SK-N-SH treated with all-trans-retinoic acid at 6 μM for 48 hours (cell line): ENCODE measurements at regions not wholly inside any gene's neighbourhood (a gene's known extent, or its start where the extent isn't known, plus 50 kb on each side); places are given as distances from the start of the nearest gene placed in this dataset.

ENCODE experiments used
- ATAC-seq: fragments of 200-7000 bp; cut with Tn5 transposase; 3 replicates; pipeline ENCODE4 v1.9.1; 2020; ENCODE audit warnings: mild to moderate bottlenecking, moderate library complexity
- ARNTL ChIP-seq: fragments of 450-650 bp; formaldehyde crosslinking; IDR thresholded peaks from 2 replicates; pipeline ENCODE4 v1.5.0; 2020; ENCODE audit warnings: low read depth, mild to moderate bottlenecking, moderate library complexity, borderline replicate concordance
- CREB5 ChIP-seq: fragments of 250-450 bp; sonication (Bioruptor Pico); IDR thresholded peaks from 2 replicates; pipeline ENCODE4 v1.5.1; 2020; ENCODE audit warnings: low read depth, mild to moderate bottlenecking, moderate library complexity
- CSDC2 ChIP-seq: fragments of 250-450 bp; sonication (Bioruptor Pico); IDR thresholded peaks from 2 replicates; pipeline ENCODE4 v1.5.0; 2020; ENCODE audit warnings: mild to moderate bottlenecking, moderate library complexity
- CSRNP3 ChIP-seq: fragments of 250-450 bp; sonication (Bioruptor Pico); IDR thresholded peaks from 2 replicates; pipeline ENCODE4 v1.5.1; 2021; ENCODE audit warnings: mild to moderate bottlenecking, moderate library complexity
- ESRRG ChIP-seq: fragments of 250-450 bp; sonication (Bioruptor Pico); IDR thresholded peaks from 2 replicates; pipeline ENCODE4 v1.6.1; 2021; ENCODE audit warnings: mild to moderate bottlenecking
- GLIS3 ChIP-seq: fragments of 250-450 bp; sonication (Bioruptor Pico); IDR thresholded peaks from 2 replicates; pipeline ENCODE4 v1.5.0; 2020; ENCODE audit warnings: mild to moderate bottlenecking, moderate library complexity
- PATZ1 ChIP-seq: fragments of 250-450 bp; sonication (Bioruptor Pico); IDR thresholded peaks from 2 replicates; pipeline ENCODE4 v1.8.0; 2020; ENCODE audit warnings: mild to moderate bottlenecking, moderate library complexity, borderline replicate concordance
- POU6F1 ChIP-seq: fragments of 250-450 bp; sonication (Bioruptor Pico); IDR thresholded peaks from 2 replicates; pipeline ENCODE4 v1.8.0; 2021; ENCODE audit warnings: low read depth, mild to moderate bottlenecking, moderate library complexity, borderline replicate concordance
- PPARA ChIP-seq: fragments of 250-450 bp; sonication (Bioruptor Pico); IDR thresholded peaks from 2 replicates; pipeline ENCODE4 v1.5.0; 2020; ENCODE audit warnings: mild to moderate bottlenecking, borderline replicate concordance
- SNAI2 ChIP-seq: fragments of 250-450 bp; sonication (Bioruptor Pico); IDR thresholded peaks from 2 replicates; pipeline ENCODE4 v1.5.0; 2020; ENCODE audit warnings: mild to moderate bottlenecking, moderate library complexity
- TCF4 ChIP-seq: fragments of 250-450 bp; sonication (Bioruptor Pico); IDR thresholded peaks from 2 replicates; pipeline ENCODE4 v1.8.0; 2021; ENCODE audit warnings: mild to moderate bottlenecking, moderate library complexity, borderline replicate concordance
- TOX ChIP-seq: fragments of 250-450 bp; sonication (Bioruptor Pico); IDR thresholded peaks from 2 replicates; pipeline ENCODE4 v1.8.0; 2021; ENCODE audit warnings: mild to moderate bottlenecking, moderate library complexity, borderline replicate concordance
- TSHZ2 ChIP-seq: fragments of 250-450 bp; sonication (Bioruptor Pico); IDR thresholded peaks from 2 replicates; pipeline ENCODE4 v1.5.0; 2020; ENCODE audit warnings: mild to moderate bottlenecking, moderate library complexity
- ZC3H10 ChIP-seq: fragments of 250-450 bp; sonication (Bioruptor Pico); IDR thresholded peaks from 2 replicates; pipeline ENCODE4 v1.5.1; 2021; ENCODE audit warnings: mild to moderate bottlenecking, moderate library complexity
- ZFP3 ChIP-seq: fragments of 250-450 bp; sonication (Bioruptor Pico); IDR thresholded peaks from 2 replicates; pipeline ENCODE4 v1.5.0; 2020; ENCODE audit warnings: mild to moderate bottlenecking, moderate library complexity
- ZFP30 ChIP-seq: fragments of 450-650 bp; formaldehyde crosslinking; IDR thresholded peaks from 2 replicates; pipeline ENCODE4 v1.5.0; 2022; ENCODE audit warnings: mild to moderate bottlenecking, moderate library complexity
- ZNF565 ChIP-seq: fragments of 450-650 bp; formaldehyde crosslinking; conservative IDR thresholded peaks from 2 replicates; pipeline ENCODE4 v1.5.0; 2020; ENCODE audit warnings: low read depth, mild to moderate bottlenecking, moderate library complexity
- ZNF70 ChIP-seq: fragments of 450-650 bp; formaldehyde crosslinking; IDR thresholded peaks from 2 replicates; pipeline ENCODE4 v1.5.0; 2020; ENCODE audit warnings: mild to moderate bottlenecking, moderate library complexity
- ZNF8 ChIP-seq: fragments of 450-650 bp; formaldehyde crosslinking; IDR thresholded peaks from 2 replicates; pipeline ENCODE4 v1.5.0; 2020; ENCODE audit warnings: mild to moderate bottlenecking, moderate library complexity

GRCh38 chr9:1300941-1301340 is 250.8 kb downstream of the DMRT2 start:
- no peak for ATAC-seq
- no peak for TF ChIP-seq TSHZ2
- no peak for TF ChIP-seq ZNF565
- TF ChIP-seq CSDC2: no peak
- no peak for TF ChIP-seq CSRNP3 (CRISPR knock-in tag)
- no peak for TF ChIP-seq ESRRG (CRISPR knock-in tag)
- no peak for TF ChIP-seq ZNF70 (CRISPR knock-in tag)
- no peak for TF ChIP-seq TOX (CRISPR knock-in tag)

- no peak for TF ChIP-seq TOX (CRISPR knock-in tag)
- no peak for TF ChIP-seq CREB5 (CRISPR knock-in tag)
- TF ChIP-seq GLIS3 (CRISPR knock-in tag): no peak
- TF ChIP-seq PPARA (CRISPR knock-in tag): no peak
- no peak for TF ChIP-seq CSDC2
- no peak for TF ChIP-seq ESRRG (CRISPR knock-in tag)
- no peak for TF ChIP-seq ZNF70 (CRISPR knock-in tag)
- TF ChIP-seq ZNF8 (CRISPR knock-in tag): no peak
- ATAC-seq: no peak
Measured at GRCh38 chr9:1303932-1304331, 253.8 kb downstream of the DMRT2 start.

GRCh38 chr9:1311462-1312042 is 261.4 kb downstream of the DMRT2 start:
- TF ChIP-seq ESRRG (CRISPR knock-in tag) (no peak), GLIS3 (CRISPR knock-in tag) (no peak), ZNF565 (no peak), CSRNP3 (CRISPR knock-in tag) (no peak), ZC3H10 (CRISPR knock-in tag) (no peak), POU6F1 (CRISPR knock-in tag) (no peak), PATZ1 (CRISPR knock-in tag) (no peak), ZNF8 (CRISPR knock-in tag) (no peak)
- no peak for ATAC-seq

- no peak for ATAC-seq
- TF ChIP-seq ESRRG (CRISPR knock-in tag) (no peak), TCF4 (CRISPR knock-in tag) (no peak), ARNTL (CRISPR knock-in tag) (no peak), ZNF70 (CRISPR knock-in tag) (no peak), GLIS3 (CRISPR knock-in tag) (no peak), ZNF565 (no peak), ZNF8 (CRISPR knock-in tag) (no peak), TSHZ2 (no peak), ZC3H10 (CRISPR knock-in tag) (no peak), SNAI2 (CRISPR knock-in tag) (no peak), TOX (CRISPR knock-in tag) (no peak), ZFP3 (CRISPR knock-in tag) (no peak), CREB5 (CRISPR knock-in tag) (no peak), ZFP30 (CRISPR knock-in tag) (no peak)
Measured at GRCh38 chr9:1319436-1319835, 269.3 kb downstream of the DMRT2 start.
